Right lung (tissue), 2 donors: ENCODE measurements at regions not wholly inside any gene's neighbourhood (a gene's known extent, or its start where the extent isn't known, plus 50 kb on each side); places are given as distances from the start of the nearest gene placed in this dataset.
A peak's percentile ranks its signal among the peaks of the same experiment; 100 is the strongest.

Experiments used
- DNase-seq, 2 donors: peaks; one replicate each; pipeline ENCODE4 v3.0.0-alpha.2; 2013

DNA sequence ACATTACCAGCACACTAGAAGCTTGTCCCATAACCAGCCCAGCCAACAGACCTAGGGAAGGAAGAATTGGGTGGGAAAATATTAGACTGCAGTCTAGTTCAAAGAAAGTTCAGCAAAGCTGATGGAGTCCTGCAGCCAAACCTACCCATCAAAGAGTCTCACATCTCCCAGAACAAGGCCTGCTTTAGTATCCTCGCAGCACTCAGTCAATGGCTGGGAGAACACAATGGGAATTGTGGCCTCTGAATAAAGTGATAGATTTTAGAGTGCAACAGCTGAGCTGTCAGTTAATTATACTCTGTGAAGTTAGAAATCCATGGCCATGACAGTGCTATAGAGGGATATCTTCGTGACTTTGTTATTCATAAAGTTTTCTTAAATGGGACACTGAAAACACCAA is 207.2 kb upstream of the NAALADL2 start:
- DNase-seq, result no peak

DNA sequence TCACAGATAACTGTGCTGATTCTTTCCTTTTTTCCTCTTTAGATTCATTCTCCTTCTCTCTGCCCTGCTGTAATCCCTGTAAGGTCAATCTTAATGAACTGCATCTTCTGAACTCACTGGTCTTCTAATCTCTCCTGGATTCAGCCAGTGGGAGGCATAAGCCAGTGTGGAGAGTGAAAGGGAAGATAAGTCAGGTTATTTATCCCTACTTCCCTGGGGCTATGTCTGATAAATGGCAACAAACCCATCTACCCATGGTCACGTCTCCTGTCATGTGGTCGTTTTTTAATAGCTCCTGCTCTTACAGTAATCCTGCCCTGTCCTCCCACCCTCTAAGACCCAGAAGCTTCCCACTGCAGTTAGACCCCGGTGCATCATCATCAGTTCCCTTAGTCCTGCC is 199.6 kb upstream of the NAALADL2 start:
- DNase-seq, result no peak

DNA sequence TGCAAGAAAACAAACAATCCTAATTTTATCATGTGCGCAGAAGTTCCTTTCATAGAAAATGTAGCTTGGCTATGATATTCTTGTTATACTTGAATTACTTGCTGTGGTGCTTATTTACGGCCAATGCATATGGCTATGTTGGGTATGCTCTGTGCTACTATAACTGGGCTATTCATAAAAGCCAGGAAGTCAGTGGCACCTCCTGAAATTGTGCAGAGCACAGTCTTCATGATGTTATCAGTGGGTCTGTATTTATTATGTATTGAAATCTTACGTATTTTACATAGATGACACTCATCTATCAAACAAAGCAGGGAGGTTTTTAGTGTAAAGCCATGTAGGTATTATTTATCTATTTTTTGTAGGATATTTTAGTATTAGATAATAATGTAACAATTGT is 196.5 kb upstream of the NAALADL2 start:
- no peak for DNase-seq

DNA sequence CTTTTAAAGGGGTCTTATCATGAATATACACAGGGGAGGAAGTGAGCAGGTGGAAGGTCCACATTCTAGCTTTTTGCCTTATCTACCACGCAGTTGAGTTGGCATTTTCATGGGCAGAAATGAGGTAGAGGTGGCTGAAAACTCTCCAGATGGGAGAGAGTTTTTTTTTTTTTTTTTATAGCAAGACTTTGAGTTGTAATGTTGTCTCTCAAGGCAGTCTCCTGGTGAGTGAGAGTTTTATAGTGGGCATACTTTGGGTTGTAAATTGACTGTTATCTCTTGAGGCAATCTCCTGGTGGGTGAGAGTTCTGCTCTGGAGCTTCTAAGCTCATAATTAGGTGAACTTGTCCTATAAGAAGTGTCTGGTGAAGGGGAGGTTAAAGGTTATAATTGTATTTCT is 191.7 kb upstream of the NAALADL2 start:
- DNase-seq, result no peak

DNA sequence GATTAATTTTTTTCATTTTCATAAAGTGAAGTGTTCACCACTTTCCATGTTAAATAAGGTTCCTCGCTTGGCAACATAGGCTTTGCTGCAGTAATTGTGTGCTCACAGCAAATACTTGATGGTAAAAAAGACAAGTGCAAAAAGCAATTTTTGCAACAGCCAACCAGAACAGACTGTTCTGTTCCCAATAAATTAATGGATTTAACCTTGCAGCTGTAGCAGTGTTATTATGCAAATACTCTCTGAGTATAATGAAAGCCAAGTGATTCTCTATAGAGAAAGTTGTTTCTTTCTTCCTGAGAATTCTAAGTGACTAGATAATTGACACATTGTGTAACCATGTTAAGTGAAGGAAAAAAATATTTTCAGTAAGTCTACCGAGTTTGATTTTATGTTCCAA is 183.7 kb upstream of the NAALADL2 start:
- no peak for DNase-seq

DNA sequence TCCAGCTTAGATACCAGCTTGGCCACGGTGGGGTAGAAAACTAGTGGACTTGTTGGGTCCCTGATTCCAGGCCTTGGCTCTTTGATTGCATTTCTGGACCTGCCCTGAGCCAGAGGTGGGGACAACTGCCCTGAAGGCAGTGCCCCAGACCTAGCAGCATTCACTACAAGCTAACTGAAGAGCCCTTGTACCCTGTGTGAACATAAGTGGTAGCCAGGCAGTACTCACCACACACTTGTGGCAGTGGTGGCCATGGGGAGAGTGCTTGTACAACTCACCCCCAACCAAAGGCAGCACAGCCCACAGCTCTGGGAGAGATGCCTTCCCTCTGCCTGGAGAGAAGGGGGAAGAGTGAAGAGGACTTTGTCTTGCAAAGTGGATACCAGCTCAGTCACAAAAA is 177.3 kb upstream of the NAALADL2 start:
- DNase-seq, result no peak

DNA sequence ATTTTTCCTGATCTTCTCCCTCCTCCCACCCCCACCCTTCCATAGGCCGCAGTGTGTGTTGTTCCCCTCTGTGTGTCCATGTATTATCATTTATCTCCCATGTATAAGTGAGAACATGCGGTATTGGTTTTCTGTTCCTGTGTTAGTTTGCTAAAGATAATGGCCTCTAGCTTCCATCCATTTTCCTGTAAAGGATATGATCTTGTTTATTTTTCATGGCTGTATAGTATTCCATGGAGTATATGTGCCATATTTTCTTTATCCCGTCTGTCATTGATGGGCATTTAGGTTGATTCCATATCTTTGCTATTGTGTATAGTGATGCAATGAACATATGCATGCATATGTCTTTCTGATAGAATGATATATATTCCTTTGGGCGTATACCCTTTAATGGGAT is 173.3 kb upstream of the NAALADL2 start:
- no peak for DNase-seq

DNA sequence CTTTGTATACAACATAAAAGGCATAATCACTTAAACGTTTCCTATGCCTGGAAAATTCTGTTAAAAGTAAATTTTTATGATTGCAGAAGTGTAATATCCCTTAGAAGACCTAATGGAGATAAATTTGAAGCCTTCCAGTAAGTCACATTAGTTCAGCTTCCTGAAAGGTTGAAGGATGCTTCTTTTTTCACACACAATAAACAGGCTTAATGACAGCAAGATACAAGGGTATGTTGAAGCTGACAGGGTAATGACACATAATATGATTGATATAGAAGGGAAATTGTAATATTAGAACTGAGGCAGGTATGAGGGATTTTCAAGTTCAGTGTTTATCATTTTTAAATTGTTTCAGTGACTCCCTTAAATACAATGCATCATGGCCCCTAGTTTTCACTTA is 161.8 kb upstream of the NAALADL2 start:
- no peak for DNase-seq

DNA sequence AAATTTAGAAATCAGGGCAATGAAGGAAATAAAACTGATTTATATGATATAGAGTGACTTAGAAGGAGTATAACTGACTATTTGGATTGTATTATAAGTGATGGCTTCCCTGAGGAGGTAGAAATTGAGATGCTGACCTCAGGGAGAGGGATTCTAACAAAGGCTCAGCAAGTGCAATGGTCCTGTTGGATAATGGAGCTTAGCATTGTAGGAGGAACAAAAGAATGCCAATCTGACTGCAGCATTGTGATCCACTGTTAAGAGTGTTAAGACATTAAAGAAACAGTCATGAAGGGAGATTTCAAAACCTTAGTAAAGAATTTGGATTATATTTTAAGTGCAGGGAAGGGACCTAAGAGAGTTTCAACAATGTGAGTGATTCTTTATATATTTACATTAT is 158.4 kb upstream of the NAALADL2 start:
- no peak for DNase-seq

DNA sequence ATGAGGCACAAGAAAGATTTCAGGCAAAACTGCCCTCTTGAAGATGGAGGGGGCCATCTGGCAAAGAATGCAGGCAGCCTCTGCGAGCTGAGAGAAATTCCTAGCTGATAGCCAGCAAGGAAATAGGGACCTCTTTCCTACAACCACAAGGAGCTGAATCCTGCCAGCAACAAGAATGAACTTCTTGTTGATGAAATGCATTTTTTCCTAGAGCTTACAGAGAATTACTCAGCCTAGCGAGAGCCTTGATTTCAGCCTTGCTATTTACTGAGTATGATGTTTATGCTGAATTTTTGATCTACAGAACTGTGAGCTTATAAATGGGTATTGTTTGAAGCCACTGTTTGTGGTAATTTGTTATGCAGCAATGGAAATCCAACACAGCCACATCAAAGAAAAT is 148.5 kb upstream of the NAALADL2 start:
- DNase-seq, result no peak

DNA sequence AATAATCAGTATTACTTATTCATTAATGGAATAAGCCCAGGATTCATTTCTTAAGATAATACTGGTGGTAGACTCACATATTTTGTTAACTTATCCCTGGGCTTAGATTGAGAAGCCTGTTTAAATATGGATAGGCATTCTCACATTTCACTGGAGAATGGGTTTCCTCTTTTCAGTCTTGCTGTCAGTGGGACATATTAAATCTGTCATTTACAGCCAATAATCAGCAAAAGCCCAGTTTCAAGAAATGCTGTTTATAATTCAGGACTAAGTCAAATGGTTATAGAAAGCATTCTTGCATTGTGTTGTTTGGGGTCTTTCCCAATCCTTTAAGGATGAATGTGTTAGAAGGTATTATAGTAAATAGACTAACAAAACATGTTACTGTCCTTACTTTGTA is 143.7 kb upstream of the NAALADL2 start:
- DNase-seq, result peak; percentile 24 to 35

DNA sequence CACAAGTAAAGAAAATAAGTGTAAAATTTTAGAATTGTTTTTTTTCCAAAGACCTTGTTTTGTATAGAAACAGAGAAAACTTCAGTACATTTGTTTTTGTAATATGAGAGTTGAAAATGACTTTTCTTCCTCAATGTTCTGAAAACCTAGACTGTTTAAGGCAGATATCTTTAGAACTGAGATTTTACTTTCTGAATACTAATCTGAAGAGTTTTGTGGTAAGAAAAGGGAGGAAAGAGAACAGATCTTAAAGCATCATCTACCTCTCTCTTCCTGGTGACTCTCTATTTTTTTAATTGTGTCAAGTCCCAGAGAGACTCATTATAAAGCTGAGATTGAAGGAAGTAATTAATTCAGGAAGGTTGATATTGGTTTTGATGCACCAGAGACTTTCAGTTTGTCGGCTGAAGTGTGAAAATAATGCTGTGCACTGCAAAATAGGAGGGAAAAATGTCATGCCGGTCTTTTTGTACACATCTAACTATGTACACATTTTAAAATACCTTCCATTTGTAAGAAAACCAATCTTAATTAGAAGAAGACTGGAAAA is 142.1 kb upstream of the NAALADL2 start:
- DNase-seq, result no peak

DNA sequence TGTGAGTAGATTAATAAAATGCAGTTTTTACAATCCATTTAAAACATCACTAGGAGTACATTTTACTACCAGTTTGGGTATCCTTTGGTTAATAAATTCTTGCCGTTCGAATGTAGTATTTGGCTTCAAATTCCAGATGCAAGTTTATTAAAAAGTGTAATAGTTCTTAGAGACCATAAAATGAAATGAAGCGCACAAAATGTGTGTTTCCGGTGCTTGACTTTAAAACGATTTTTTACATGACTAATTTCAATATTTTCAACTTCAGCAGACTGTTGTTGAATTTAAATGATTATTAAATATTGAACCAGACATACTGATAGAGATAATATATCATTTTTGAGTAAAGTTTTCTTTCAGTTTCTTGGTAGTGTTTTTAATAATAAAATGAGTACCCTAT is 138.4 kb upstream of the NAALADL2 start:
- DNase-seq, result no peak

DNA sequence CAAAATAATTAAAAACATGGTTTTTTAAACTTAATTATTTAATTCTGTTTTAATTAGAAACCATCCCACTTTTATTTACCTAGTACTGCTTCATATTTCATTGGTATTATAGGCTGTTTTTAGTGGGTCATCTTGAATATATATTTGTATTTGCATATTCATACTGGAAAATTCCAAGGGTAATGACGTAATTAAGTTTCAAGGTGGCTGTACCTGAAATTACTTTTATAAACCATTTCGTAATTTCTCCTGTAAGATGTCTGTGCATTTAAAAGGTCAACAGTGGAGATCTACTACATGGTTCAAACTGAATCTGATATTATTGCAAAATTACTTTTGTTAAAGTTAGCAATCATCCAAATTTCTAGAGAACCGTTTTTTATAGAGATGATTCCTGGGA is 133.8 kb upstream of the NAALADL2 start:
- DNase-seq, result no peak

DNA sequence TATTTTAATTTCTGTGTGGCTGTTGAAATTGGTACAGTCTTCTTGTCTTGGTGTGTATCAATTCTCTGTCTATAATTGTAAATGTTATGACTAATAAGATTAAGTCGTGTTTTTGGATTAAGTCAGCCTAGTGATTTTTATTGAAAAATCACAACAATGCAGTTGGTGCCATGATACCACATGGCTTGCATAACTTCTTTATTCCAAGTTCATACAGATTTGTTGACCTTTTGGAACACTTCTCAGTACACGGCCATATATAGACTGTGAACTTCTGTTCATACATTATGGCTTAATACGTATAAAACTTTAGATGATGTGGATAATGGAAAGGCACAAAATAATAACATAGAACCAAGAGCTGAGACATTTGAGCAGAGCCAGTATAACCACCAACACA is 121.2 kb upstream of the NAALADL2 start:
- no peak for DNase-seq

DNA sequence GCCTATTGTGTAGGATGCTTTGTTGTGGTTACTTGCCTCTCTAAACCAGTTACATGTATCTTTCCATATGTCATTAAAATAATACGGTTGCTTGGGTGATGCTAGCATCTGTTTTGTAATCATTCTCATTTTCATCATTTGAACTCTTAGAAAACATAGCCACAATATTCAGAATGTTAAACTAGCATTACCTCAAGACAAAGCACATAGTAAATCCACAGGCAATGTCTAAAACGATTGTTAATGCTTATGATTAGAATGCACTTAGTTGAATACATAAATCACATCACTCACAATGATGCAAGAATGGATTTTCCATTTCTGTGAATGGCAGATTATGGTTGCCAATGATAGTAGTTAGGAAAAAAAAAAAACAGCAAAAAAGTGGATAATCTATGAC is 110.0 kb upstream of the NAALADL2 start:
- DNase-seq, result no peak

DNA sequence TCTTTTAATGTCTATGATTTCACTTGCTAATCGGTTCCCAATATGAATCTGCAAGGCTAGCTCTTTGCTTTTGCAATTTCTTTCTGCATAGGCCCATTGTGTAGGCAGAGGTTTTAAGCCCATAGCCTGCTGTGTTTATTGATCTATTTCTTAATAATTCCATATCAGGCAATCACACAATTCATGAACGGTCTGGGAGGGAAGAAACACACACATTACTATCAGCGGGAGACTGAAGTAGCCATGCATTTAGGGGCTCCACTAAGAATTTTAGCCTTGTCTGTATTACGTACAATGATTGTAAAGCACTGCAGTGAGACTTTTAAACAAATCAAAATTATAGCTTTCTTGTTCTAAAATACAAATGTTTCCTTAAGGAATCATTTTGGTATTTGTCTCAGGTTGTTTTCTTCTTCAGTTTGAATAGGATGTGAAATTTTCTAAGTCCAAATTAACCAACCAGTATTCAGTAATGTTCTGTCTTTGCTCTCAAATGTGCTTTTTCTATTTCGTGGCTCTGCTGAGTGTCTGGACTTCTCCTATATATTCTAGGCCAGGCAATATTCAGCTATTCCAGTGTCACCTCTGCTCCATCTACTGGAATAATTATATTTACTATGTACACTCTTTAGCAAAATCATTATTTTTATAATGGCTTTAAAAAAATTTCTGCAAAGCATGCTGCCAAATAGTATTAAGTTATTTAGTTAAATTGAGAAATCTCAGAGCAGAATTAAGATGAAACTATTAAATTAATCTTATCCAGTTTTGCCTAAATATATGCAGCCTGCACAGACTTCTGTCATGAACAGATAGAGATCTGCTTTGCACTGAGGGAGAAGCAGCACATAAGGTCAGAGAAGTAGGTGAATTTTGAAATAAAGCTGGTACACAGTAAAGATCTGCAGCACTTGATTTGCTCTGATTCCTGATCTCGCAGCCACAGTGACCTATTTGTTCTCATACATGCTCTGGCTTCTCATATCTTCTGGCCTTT is 103.0 kb upstream of the NAALADL2 start:
- DNase-seq, result peak in 1 of 2 donors; percentile 15

DNA sequence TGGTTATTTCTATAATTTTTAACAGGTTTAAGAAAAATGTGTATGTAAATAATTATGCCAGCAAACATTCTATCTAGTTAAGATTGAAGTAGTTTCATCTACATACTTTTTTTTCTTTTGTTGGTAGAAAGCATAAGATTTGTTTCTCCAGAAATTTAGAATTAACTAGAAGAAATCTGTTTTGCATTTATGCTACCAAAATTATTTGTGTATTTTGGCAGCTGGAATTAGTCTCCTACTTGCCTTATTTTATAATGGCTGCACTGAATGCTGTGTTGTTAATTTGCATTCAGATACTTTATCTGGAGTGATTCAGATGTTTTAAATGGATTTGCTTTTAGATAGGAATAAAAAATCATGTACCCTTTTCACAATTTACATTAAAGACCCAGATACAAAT is 100.2 kb upstream of the NAALADL2 start:
- DNase-seq, result no peak

DNA sequence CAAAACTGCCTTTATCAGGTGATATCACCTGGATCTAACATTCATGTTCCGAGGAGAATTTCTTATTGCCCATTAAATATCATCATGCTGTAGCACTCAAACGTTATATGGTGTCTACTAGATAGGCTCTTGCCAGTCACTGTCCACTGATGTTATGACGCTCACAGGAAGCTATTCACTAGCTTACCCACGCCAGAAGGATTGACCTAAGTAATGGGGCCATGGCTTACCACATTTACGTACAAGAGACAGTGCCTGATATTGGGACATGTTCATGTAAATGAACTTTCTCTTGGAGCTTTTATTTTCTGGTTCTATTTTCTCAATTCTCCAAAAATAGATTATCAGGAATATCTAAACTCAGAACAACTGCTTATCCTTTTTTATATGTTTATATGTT is 91.7 kb upstream of the NAALADL2 start:
- DNase-seq, result no peak

DNA sequence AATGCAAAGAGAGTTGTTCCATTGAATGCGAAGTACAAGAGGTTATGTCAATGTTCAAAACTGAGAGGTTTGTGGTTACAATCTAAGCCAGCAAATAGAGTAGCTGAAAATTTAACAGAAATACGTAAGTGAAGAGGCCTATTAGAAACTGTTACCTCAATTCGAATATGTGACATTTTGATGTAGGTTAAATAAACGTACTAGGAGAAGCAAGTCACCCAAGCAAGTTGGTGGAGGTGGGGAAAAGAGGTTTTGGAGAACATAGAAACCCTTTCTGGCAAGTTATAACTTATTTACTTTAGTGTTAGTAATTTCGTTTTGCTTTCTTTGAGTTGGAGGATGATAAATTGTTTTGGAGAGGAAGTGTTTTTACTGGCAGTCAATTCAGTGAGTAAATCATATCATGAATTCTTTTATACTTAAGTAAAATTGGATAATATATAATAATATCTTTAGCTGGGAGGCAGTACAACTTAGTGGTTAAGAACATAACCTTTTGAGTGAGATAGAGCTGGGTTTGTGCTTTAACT is 91.2 kb upstream of the NAALADL2 start:
- DNase-seq, result no peak

DNA sequence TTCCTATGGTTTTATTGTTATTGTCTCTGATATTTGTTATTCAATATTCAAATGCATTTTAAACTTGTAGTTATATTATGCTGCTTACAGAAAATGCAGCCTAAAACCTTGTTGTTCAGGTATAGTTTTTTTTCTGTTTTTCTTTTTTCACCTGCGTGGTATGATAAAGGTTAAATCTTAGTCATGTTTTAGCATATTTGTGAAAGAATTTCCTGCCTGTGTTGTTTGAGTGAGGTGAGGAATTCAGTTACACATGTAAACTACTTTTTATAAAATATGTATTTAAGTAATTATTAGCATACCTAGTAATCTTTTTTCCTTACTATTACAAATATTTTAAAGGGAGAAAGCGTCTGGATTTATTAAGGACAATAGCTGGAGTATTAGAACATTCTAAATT is 90.0 kb upstream of the NAALADL2 start:
- DNase-seq, result no peak

DNA sequence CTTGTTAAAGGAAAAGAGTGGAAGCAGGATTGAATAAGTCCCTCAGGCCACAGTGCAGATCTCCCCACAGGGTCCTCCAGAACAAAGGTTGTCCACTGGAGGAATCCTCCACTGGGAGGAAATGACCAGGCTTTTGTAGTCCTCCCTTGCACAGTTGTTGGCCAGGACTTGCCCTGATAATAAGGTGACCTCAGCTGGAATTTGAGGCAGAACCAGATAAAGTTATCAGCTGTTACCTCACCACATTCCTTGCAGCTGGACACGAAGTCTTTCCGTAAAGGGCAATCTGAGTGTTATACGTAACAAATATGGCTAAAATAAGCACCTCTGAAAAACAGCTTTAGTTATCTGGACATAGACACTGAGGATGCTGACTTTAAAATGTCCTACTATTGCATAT is 83.5 kb upstream of the NAALADL2 start:
- no peak for DNase-seq

DNA sequence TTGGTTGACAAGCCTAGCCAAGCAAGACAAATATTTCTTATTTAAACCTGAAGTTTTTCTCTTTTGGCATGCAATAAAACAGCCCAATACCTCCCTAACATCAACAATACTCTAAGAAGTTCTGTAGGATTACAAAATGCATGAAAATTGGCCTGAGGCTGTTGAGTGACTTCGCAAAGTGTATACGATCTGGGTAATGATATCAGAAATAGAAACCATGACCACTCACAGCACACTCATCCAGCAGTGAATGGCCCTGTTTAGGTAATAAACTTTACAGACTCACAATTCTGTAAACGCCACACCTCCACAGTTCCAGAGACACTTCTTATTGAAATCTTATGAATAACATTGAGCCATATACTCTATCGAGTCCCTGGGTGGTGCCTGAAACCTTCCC is 83.0 kb upstream of the NAALADL2 start:
- no peak for DNase-seq
